A549 (cell line): ENCODE measurements at regions not wholly inside any gene's neighbourhood (a gene's known extent, or its start where the extent isn't known, plus 50 kb on each side); places are given as distances from the start of the nearest gene placed in this dataset.

Source experiments
- CEBPB ChIP-seq, 2 experiments: fragments of >200 bp in 1 of 2; sonication (Bioruptor Twin) in 1 of 2; formaldehyde crosslinking in 1 of 2; IDR thresholded peaks; 2 replicates each; pipeline ENCODE4 v1.6.1; 2012 to 2016
- CHD2 ChIP-seq: fragments of 150-350 bp; IDR thresholded peaks from 2 replicates; pipeline ENCODE4 v1.6.1; 2014; ENCODE audit warnings: low read length; ENCODE audit not compliant: partially characterized antibody
- EP300 ChIP-seq, 2 experiments: fragments of >200 bp; sonication (Bioruptor Twin); formaldehyde crosslinking; IDR thresholded peaks; 2 replicates in 1 of 2; 3 replicates in 1 of 2; pipeline ENCODE4 v1.6.1; 2016 to 2017
- HDAC2 ChIP-seq: fragments of 200-600 bp; sonication (generic); IDR thresholded peaks from 2 replicates; pipeline ENCODE4 v1.6.1; 2016
- HMGXB4 ChIP-seq: fragments of 250-450 bp; sonication (Bioruptor Pico); IDR thresholded peaks from 2 replicates; pipeline ENCODE4 v1.5.0; 2021; ENCODE audit warnings: mild to moderate bottlenecking, moderate library complexity, borderline replicate concordance
- HOXA7 ChIP-seq: fragments of 250-450 bp; sonication (Bioruptor Pico); IDR thresholded peaks from 2 replicates; pipeline ENCODE4 v1.5.0; 2020; ENCODE audit warnings: mild to moderate bottlenecking, moderate library complexity
- MYC ChIP-seq: IDR thresholded peaks from 2 replicates; pipeline ENCODE4 v1.6.1; 2012; ENCODE audit warnings: mild to moderate bottlenecking, inconsistent platforms, low read length, improper control_type of control experiment, borderline replicate concordance
- NR3C1 ChIP-seq: fragments of >200 bp; sonication (Bioruptor Twin); formaldehyde crosslinking; IDR thresholded peaks from 3 replicates; pipeline ENCODE4 v1.6.1; 2017
- PHF8 ChIP-seq: fragments of 200-600 bp; sonication (generic); IDR thresholded peaks from 2 replicates; pipeline ENCODE4 v1.6.1; 2016; ENCODE audit warnings: low read depth, mild to moderate bottlenecking, antibody characterized with exemption, moderate library complexity, borderline replicate concordance
- POLR2A ChIP-seq: IDR thresholded peaks from 2 replicates; pipeline ENCODE4 v1.6.1; 2012; ENCODE audit warnings: mild to moderate bottlenecking, low read length
- POLR2AphosphoS2 ChIP-seq: conservative IDR thresholded peaks from 2 replicates; pipeline ENCODE4 v1.6.1; 2012; ENCODE audit warnings: low read length, improper control_type of control experiment, inconsistent platforms
- RAD21 ChIP-seq, 2 experiments: fragments of >200 bp in 1 of 2; sonication (Bioruptor Twin) in 1 of 2; formaldehyde crosslinking in 1 of 2; IDR thresholded peaks in 1 of 2; conservative IDR thresholded peaks in 1 of 2; 2 replicates in 1 of 2; 3 replicates in 1 of 2; pipeline ENCODE4 v1.6.1; 2012 to 2018; ENCODE audit warnings: inconsistent platforms in 1 of 2
- RCOR1 ChIP-seq: fragments of 150-350 bp; IDR thresholded peaks from 2 replicates; pipeline ENCODE4 v1.6.1; 2014; ENCODE audit warnings: antibody characterized with exemption, low read length, low read depth
- TF ChIP-seq, protein P1 (sequence below): fragments of >200 bp; sonication (Bioruptor Twin); formaldehyde crosslinking; IDR thresholded peaks from 3 replicates; pipeline ENCODE4 v1.5.1; 2016

- no peak for TF ChIP-seq MYC
- TF ChIP-seq, protein P1, sequence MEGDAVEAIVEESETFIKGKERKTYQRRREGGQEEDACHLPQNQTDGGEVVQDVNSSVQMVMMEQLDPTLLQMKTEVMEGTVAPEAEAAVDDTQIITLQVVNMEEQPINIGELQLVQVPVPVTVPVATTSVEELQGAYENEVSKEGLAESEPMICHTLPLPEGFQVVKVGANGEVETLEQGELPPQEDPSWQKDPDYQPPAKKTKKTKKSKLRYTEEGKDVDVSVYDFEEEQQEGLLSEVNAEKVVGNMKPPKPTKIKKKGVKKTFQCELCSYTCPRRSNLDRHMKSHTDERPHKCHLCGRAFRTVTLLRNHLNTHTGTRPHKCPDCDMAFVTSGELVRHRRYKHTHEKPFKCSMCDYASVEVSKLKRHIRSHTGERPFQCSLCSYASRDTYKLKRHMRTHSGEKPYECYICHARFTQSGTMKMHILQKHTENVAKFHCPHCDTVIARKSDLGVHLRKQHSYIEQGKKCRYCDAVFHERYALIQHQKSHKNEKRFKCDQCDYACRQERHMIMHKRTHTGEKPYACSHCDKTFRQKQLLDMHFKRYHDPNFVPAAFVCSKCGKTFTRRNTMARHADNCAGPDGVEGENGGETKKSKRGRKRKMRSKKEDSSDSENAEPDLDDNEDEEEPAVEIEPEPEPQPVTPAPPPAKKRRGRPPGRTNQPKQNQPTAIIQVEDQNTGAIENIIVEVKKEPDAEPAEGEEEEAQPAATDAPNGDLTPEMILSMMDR, result no peak
- no peak for TF ChIP-seq EP300 (IDR thresholded peaks at IDR 0.05)
- no peak for TF ChIP-seq CEBPB (IDR thresholded peaks at IDR 0.05)
- TF ChIP-seq CHD2, result no peak
- no peak for TF ChIP-seq POLR2A
- TF ChIP-seq HOXA7, result no peak
- TF ChIP-seq PHF8, result no peak
- no peak for TF ChIP-seq HMGXB4 (CRISPR knock-in tag)
- no peak for TF ChIP-seq HDAC2
- no peak for TF ChIP-seq POLR2AphosphoS2
- TF ChIP-seq RAD21 (conservative IDR thresholded peaks at IDR 0.05 in 1 of 2, IDR thresholded peaks at IDR 0.05 in 1 of 2), result no peak
- no peak for TF ChIP-seq NR3C1
- no peak for TF ChIP-seq RCOR1
Measured at GRCh38 chr9:28547527-28547926, 974.2 kb upstream of the C9orf72 start.
